ENCODE measurements at regions not wholly inside any gene's neighbourhood (a gene's known extent, or its start where the extent isn't known, plus 50 kb on each side); places are given as distances from the start of the nearest gene placed in this dataset.
"Not testable (repeated sequence)": the region's sequence is repeated elsewhere in the genome, so short reads cannot be mapped to it uniquely, and the experiment has no call there.

DNA sequence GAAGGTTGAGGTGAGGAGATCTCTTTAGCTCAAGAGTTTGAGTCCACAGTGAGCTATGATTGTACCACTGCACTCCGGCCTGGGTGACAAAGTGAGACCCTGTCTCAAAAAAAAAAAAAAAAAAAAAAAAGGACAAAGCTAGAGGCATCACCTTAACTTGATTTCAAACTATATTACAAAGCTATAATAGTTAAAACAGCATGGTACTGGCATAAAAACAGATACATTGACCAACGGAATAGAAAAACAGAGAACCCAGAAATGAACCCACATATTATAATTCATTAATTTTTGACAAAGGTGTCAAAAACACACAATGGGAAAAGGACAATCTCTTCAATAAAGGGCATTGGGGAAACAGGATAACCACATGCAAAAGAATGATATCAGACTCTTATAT lies 50.8 kb upstream of the MBOAT1 start:
- DNase-seq (ENCODE audit: low spot score), result no peak

DNA sequence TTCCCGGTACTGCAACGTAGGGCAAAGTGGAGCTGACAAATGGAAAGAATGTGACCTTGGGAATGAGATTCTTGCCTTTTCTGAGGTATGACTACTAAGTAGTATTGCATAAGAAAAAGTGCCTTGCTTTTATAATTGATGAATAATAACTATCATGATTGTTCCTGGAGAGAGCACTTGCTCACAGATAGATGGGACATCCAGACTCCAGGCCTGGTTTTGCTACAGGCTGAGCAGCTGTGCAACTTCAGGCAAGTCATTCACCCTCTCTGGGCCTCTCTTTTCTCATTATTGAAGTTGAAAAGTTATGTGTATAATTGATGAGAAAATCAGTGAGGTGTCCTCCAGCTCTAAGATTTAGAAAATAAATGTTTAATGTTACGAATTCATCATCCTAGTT lies 53.6 kb upstream of the MBOAT1 start:
- DNase-seq (ENCODE audit: low spot score), result no peak

DNA sequence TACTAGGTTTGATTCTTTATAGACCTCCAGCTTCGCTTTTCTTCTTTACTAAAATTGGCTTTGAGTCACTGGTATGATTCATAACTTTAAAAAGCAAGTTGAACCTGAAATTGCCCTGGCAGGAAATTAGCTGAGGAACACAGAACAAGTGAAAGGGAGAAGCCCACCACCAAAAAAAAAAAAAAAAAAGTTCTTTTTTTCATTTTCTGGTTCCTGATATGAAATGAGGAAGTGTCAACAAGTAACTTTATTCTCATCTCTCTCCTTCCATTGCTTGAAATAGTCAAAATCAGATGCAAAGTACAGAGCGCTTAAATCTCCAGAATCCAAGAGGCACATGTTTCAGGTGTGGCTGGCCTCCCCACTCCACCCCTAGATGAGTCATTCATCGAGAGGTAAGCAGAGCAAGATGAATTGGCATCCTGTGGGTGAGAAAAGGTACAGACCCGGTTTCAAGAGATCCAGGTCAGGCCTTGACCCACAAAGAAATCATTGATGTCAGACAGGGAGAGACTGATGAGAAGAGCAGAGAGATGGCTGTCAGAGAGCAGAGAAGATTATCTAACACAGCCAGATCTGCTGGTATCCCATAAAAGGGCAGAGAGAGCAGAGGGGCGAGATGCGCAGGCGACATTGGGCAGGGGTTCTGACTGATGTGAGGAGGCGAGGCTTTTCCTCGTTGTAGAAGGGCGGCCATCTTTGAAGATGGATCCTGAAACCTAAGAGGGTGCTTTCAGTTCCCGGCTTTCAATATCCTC lies 54.8 kb upstream of the MBOAT1 start:
- DNase-seq (ENCODE audit: low spot score), result no peak

DNA sequence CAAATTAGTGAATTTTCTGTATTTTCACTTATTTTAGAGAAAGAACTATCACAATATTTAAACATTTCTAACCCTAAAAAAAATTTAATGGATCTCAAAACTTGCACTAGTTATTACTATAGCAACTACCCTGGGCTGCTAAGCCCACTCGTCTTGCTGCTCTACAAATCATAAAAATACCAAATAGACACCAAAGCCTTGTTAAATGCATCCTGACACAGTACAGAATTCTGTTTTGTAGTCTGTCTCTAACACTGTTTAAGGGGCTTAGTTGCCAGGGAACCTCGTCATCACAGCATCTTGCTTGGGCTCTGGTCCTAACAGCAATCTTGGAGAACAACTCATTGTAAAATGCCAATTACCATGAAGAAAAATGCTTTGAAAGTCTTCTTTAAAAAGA lies 56.9 kb upstream of the MBOAT1 start:
- DNase-seq (ENCODE audit: low spot score), result no peak

DNA sequence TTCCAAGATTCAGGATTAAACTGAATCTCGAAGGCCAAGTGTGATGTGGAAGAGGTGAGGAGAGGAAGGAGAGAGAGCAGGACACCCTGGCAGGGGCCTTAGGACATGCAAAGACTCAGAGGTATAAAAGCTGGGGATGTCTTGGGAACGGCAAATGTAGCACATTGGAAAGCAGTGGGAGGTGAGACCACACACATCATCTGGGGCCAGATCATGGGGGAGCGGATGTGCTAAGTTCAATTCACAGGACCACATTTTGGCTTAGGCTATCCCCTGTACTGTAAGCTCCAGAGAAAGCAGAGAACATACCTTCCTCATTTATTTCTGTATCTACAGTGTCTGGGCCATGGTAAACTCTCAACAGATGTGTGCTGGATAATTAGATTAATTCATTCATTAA lies 59.5 kb upstream of the MBOAT1 start:
- DNase-seq (ENCODE audit: low spot score), result no peak

DNA sequence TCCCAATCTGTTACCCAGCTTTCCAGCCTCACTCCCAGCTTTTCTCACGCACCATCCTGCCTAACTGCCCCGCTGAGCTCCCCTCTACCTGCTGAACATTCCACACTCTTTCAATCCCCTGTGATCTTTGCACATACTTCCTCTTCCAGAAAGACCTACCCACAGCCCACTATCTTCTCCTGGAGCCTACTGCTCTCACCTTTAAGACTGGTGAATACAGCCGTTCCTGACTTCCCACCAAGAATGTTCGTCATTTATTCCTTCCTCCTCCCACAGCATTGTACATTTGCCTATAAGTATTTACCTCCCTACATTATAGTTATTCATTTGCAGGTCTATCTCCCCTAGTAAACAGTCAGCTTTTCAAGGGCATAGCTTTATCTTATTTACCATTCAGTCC lies 61.9 kb upstream of the MBOAT1 start:
- DNase-seq (ENCODE audit: low spot score), result no peak

DNA sequence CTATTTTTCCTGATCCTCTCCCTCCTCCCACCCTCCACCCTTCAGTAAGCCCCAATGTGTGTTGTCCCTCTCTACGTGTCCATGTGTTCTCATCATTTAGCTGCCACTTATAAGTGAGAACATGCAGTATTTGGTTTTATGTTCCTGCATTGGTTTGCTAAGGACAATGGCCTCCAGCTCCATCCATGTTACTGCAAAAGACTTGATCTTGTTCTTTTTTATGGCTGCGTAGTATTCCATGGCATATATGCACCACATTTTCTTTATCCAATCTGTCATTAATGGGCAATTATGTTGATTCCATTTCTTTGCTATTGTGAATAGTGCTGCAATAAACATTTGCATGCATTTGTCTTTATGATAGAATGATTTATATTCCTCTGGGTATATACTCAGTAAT lies 63.6 kb upstream of the MBOAT1 start:
- DNase-seq (ENCODE audit: low spot score), result not testable (repeated sequence)

DNA sequence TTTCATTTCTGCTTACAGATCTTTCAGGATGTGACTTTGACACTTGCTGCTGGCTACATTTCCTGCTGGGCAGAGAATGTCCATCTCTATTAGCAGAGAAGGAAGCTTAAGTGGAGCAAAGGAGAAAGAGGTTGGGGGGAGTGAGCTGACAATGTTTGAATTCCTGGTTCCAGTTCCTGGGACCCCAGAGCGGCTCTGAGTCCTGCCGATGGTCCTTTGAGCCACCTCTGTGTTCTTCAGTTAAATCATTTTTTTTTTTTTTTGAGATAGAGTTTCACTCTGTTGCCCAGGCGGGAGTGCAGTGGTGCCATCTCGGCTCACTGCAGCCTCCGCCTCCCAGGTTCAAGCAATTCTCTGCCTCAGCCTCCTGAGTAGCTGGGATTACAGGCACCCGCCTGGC lies 65.5 kb upstream of the MBOAT1 start:
- DNase-seq (ENCODE audit: low spot score), result not testable (repeated sequence)

DNA sequence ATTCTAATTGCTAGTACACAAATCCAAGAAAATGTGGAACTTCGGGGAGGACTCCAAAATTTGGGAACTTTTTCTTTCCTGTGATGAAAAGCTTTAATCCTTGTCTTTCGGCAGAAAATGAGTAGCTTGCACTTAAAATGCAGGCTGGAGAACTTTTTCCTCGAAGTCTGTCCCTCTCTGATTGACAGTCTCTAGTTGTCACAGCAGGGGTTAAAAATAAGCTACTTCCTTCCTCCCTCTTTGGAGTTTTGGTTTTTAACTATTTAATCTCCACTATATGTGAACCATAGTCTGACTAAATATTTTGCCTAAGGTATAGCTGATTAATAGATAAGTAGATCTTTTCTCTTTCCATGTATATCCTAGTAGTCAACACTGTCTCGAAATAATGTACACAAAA lies 66.8 kb upstream of the MBOAT1 start:
- DNase-seq (ENCODE audit: low spot score), result no peak

DNA sequence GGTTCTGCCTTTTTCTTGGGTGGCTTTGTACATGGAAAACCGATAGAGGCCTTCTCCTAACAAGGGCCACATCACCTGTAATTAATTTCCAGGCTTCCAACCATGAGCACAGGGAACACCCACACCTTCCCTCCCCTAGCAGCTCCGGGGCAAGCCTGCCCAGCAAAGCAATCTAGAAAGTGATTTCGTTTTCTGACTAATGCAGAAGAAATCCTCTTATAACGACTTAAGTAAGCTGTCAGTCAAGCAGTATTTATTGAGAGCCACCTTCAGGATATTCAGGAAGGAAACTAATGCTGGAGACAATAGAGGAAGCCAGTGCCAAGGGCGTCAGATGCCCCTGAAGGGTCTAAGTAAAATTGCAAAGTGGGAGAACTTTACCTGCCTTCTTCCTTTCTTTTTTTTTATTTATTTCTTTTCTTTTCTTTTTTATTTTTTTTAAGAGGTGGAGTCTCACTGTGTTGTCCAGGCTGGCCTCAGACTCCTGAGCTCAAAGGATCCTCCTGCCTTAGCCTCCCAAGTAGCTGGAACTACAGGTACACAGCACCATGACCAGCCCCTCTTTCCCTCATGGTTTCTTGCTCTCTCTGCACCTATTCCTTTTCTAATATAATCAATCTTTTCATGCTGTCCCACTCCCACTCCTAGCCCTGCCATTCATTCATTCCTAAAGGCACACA lies 67.5 kb upstream of the MBOAT1 start:
- no peak for DNase-seq (ENCODE audit: low spot score)

DNA sequence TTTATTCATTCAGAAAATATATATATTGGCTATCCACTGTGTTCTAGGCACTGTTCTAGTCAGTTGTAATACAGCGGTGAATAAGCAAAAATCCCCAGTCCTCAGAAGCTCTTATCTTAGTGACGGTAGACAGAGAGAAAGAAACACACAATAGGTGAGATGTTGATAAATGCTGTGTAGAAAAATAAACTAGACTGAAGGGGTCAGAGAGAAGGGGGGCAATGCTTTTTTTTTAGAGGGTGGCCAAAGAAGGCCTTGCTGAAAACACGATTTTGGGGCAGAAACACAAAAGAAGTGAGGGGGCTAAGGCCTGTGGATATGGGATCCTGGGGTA lies 68.0 kb upstream of the MBOAT1 start:
- no peak for DNase-seq (ENCODE audit: low spot score)

DNA sequence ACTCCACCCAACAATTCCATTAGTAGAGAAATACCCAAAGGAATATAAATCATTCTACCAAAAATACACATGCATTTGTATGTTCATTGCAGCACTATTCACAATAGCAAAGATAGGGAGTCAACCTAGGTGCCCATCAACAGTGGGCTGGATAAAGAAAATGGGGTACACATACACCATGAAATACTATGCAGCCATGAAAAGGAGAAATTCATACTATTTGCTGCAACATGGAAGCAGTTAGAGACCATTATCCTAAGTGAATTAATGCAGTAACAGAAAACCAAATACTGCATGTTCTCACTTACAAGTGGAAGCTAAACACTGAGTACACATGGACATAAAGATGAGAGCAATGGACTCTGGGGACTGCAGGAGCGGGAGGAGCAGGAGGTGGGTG lies 72.4 kb upstream of the MBOAT1 start:
- no peak for DNase-seq (ENCODE audit: low spot score)

DNA sequence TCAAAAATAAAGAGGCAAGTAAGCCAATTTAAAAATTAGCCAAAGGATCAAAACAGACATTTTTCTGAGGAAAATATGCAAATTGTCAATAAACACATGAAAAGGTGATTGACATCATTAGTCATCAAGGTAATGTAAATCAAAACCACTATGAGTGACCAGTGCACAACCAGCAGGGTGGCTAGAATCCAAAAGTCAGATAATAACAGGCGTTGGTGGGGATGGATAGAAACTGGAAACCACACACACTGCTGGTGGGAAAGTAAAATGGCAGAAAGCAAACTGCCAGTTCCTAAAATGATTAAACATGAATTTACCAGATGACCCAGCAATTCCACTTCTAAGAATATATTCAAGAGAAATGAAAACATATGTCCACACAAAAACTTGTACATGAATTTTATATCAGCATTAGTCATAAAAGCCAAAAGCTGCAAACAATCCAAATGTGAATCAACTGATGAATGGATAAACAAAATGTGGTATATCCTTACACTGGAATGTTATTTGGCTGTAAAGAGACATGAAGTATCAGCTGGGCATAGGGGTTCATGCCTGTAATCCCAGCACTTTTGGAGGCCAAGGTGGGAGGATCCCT lies 74.8 kb upstream of the MBOAT1 start:
- DNase-seq (ENCODE audit: low spot score), result no peak

DNA sequence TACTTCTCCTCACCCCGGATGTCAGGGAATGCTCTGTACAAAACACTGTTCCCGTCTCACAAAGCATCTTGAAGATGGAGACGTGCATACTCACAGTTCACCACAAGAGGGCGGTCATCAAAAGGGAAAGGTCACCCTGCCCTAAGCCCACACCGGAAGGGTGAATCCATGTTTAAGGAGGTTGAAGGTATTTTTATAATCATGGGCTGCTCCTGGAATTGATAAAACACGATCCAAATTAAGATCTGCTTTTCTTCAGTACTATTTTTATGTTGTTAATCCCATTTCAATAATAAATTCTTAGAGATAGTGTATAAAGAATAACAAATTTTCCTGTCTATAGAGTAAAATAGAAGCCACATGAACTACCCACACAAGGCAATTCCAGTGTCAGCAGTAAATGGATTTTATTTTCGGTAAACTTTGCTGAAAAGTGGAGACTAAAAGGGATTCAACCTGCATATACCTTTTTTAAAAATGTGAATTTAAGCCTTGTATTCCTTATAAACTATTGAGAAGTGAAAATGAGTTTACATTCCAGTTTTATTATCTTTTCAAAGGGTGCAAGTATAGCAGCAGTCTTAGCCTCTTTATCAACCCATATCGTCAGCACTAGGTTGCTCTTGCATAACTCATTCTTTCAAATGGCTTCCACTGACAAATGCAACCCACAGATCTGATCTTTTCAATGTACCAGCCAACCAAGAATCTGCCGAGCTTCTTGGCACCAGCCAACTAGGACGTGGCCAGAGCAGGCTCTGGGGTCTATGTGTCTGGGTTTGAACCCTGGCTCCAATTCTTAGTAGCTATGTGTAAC lies 79.7 kb upstream of the MBOAT1 start:
- peak; percentile 87 for DNase-seq (ENCODE audit: low spot score)

DNA sequence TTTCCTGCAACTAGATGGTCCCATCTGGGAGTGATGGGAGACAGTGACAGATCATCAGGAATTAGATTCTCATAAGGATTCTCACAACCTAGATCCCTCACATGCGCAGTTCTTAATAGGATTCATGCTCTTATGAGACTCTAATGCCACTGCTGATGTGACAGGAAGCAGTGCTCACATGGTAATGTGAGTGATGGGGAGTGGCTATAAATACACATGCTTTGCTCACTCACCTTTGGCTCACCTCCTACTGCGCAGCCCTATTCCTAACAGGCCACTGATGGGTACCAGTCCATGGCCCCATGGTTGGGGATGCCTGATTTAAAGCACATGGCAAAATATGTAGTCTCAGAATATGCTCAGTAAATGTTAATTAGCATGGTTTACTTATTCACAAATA lies 80.6 kb upstream of the MBOAT1 start:
- peak; percentile 14 for DNase-seq (ENCODE audit: low spot score)

DNA sequence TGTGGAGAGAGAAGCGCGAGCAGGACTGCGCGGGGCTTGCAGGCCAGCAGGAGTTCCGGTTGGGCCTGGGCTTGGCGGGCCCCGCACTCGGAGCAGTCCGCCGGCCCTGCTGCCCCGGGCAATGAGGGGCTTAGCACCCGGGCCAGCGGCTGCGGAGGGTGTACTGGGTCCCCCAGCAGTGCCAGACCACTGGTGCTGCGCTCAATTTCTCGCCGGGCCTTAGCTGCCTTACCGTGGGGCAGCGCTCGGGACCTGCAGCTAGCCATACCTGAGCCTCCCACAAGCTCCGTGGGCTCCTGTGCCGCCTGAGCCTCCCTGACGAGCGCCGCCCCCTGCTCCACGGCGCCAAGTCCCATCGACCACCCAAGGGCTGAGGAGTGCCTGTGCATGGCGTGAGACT lies 89.0 kb upstream of the MBOAT1 start:
- no peak for DNase-seq (ENCODE audit: low spot score)

DNA sequence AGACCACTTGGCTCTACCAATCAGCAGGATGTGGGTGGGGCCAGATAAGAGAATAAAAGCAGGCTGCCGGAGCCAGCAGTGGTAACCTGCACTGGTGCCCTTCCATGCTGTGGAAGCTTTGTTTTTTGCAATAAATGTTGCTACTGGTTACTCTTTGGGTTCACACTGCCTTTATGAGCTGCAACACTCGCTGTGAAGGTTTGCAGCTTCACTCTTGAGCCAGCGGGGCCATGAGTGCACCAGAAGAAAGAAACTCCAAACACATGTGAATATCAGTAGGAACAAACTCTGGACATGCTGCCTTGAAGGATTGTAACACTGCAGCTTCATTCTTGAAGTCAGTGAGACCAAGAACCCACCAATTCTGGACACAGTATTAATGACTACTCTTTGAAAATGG lies 89.9 kb upstream of the MBOAT1 start:
- no peak for DNase-seq (ENCODE audit: low spot score)

DNA sequence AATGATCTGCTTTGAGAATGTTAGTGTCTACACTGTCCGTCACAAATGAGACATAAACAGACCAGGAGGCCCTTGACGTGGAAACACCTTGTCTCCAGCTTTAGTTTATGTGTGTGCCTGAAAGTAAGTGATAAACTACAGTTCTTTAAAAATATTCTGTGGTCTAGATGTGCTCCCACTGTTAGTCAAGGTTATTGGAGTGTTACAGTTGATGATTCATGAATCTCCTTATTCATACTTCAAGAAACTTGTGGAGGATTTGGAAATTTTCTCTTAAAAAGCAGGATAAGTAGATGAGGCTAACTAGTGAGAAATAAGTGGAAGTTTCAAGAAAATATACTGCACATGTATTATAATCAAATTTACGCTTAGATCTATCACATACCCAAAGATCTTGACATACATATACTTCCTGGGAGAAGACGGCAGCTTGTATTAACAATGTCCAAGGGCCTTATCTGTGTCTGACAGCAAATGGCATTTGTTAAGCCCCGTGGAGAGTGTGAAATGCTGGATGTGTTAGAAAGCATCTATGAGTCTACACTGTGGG lies 90.5 kb upstream of the MBOAT1 start:
- DNase-seq (ENCODE audit: low spot score), result no peak

DNA sequence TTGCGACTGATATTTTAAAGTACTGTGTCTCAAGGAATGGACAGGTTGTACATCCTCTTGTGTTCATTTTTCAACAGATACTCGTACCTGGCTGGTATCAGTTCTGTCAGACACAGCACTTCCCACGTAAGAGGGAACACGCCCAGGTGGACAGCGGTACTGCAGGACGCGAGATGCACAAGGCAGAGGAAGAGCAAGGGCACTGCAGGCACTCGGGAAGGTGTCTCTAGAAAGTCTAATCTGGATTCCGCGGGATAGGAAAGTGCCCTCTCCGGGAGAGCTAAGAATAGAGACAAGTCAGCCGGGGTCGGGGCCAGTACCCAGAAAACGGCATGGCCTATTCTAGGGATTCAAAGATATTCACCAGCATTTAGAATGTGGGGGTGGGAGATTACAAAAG lies 94.2 kb upstream of the MBOAT1 start:
- no peak for DNase-seq (ENCODE audit: low spot score)

DNA sequence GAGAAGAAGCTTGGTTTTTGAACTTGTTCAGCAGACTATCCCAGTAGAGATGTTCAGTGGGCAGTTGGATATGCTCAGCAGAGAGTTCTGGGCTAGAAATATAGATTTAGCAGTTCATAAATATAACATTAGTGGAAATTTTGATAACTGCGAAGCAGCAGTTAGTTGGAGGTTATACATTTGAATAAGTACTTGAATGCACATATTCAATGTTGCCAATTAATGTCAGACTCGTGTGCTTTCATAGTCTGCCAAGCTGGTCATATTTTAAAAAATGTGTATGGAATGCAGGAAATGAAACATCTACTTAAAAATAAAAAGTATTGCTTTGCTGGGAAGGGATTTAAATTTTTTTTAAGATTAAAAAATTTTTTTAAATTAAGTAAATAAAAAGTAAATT lies 92.5 kb upstream of the E2F3 start:
- DNase-seq (ENCODE audit: low spot score), result no peak

DNA sequence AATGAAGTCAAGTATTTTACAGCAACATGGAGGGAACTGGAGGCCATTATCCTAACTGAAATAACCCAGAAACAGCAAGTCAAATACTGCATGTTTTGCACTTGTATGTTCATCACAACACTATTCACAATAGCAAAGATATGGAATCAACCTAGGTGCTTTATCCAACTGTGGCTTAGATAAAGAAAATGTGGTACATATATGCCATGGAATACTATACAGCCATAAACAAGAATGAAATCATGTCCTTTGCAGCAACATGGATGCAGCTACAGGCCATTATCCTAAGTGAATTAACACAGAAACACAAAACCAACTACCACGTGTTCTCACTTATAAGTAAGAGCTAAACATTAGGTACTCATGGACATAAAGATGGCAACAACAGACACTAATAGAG lies 91.5 kb upstream of the E2F3 start:
- DNase-seq (ENCODE audit: low spot score), result no peak

DNA sequence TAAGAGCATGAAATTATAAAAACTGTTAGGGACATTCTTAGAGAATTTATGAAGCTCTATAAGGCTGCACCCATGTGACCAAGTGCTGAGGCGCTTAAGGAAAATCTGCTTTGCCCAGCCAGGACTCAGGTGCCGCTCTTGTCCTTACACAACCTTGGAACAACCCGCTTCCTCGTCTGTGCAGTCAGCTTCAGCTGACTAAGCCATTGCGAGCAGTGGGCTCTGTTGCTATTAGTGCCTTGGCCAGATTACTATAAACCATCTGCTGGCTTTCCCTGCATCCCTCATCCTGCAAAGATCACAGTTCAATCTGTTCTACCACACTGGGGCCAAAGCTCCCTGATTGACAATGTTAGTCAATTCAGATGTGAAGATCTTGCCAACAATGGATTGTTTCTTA lies 89.1 kb upstream of the E2F3 start:
- DNase-seq (ENCODE audit: low spot score), result no peak

DNA sequence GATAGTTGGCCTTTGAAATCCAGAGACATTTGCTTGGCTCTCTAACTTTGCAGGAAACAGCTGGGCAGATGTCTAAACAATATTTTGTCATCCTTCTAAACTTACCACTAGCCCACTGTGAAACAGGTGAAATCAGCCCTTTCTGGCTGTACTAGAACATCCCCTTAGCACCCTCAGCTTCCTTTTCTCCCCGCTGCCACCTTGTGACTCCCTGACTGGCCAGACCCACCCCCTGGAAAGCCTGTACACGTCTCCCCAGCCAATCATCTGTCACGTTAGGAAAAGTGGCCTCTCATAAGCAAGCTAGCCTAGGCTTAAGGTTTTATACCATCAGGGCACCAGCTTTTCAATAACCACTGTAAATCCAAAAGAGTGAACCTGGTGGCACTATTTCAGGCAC lies 88.6 kb upstream of the E2F3 start:
- no peak for DNase-seq (ENCODE audit: low spot score)

Data from RKO (cell line).